ENCODE measurements at regions not wholly inside any gene's neighbourhood (a gene's known extent, or its start where the extent isn't known, plus 50 kb on each side); places are given as distances from the start of the nearest gene placed in this dataset.

GRCh38 chr9:82893549-82893948 lies 169.4 kb downstream of the RASEF start:
- TF ChIP-seq, protein P1, sequence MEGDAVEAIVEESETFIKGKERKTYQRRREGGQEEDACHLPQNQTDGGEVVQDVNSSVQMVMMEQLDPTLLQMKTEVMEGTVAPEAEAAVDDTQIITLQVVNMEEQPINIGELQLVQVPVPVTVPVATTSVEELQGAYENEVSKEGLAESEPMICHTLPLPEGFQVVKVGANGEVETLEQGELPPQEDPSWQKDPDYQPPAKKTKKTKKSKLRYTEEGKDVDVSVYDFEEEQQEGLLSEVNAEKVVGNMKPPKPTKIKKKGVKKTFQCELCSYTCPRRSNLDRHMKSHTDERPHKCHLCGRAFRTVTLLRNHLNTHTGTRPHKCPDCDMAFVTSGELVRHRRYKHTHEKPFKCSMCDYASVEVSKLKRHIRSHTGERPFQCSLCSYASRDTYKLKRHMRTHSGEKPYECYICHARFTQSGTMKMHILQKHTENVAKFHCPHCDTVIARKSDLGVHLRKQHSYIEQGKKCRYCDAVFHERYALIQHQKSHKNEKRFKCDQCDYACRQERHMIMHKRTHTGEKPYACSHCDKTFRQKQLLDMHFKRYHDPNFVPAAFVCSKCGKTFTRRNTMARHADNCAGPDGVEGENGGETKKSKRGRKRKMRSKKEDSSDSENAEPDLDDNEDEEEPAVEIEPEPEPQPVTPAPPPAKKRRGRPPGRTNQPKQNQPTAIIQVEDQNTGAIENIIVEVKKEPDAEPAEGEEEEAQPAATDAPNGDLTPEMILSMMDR (conservative IDR thresholded peaks at IDR 0.05; ENCODE audit: low read depth) = no peak
- no peak overlapping the region for H3K27ac ChIP-seq
- no peak for DNase-seq (ENCODE audit: low spot score)
- CTCF ChIA-PET = interaction anchor here (0.6 to 0.8 kb wide), 2 partner anchors 213 to 789 kb away, joined by 4 to 7 read pairs; no protein-coding TSS in a partner anchor
- POLR2A ChIA-PET (ENCODE audit: low non-redundant PET) = no interaction called here

DNA sequence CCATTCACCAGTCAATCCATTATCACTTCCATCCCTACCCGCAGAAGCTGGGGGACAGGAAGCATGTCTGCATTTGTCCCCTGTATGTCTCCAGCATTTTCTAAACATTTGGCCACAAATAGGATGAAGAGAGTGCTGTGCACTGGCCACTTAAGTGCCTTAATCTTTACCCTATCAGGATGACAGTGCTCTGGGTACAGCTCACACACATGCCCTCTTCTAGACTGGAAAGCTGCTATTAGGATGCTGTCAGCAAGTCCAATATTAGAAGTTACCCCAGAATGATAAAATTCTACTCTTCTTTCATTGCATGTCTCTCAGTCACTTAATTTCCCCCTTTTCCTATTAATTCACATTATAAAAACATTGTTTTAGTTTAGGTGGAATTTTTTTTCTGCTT lies 168.4 kb downstream of the RASEF start:
- TF ChIP-seq, protein P1 (conservative IDR thresholded peaks at IDR 0.05; ENCODE audit: low read depth) = no peak
- ChIA-PET CTCF (no interaction called here), POLR2A (ENCODE audit: low non-redundant PET) (no interaction called here)
- no peak for DNase-seq (ENCODE audit: low spot score)
- no peak overlapping the region for H3K27ac ChIP-seq

DNA sequence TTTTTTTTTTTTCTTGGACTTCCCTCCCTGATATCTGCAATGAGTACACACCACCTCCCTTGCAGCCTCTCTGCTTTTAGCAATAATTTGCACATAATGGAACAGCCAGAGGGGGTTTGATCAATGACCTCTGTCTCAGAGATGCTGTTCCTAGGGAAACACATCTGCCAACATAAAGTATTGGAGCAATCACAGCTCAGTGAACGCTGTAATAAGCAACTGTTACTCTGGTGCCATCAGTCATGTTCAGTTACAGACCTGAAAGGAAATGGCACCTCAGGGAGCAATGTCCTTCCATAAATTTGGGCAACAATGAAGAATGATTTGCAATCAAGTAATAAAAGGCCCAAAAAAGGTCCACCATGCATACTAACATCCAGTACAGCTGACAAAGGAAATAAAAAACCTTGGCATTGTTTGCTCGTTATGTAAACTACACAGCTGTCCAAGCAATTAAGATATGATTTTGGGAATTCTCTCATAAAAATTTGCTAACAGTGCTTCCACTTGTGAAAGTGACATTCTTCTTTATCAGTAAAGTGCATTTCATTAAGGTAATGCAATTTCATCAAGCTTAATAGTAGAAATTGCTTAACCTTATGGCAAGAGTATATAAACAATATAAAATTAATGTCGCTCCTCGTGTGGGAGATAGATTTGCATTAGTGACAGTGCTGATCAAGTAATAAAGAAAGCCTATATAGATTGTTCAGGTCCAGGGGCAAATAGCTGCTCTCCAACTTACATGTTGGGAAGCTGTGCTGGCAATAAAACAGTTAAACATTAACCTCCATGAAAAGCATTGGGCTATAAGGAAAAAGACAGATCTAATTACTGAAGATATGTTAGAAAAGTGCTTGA lies 167.8 kb downstream of the RASEF start:
- TF ChIP-seq, protein P1 (conservative IDR thresholded peaks at IDR 0.05; ENCODE audit: low read depth) = no peak
- CTCF ChIA-PET = interaction anchor here (0.5 kb wide), 1 partner anchor 212 kb away, joined by 3 read pairs; no protein-coding TSS in a partner anchor
- POLR2A ChIA-PET (ENCODE audit: low non-redundant PET) = no interaction called here
- H3K27ac ChIP-seq = no peak overlapping the region
- no peak for DNase-seq (ENCODE audit: low spot score)

- H3K27ac ChIP-seq = no peak overlapping the region
- ChIA-PET POLR2A (ENCODE audit: low non-redundant PET) (no interaction called here), CTCF (no interaction called here)
- TF ChIP-seq, protein P1 (conservative IDR thresholded peaks at IDR 0.05; ENCODE audit: low read depth) = no peak
- DNase-seq (ENCODE audit: low spot score) = no peak
Measured at GRCh38 chr9:82895822-82896110, 167.2 kb downstream of the RASEF start.

DNA sequence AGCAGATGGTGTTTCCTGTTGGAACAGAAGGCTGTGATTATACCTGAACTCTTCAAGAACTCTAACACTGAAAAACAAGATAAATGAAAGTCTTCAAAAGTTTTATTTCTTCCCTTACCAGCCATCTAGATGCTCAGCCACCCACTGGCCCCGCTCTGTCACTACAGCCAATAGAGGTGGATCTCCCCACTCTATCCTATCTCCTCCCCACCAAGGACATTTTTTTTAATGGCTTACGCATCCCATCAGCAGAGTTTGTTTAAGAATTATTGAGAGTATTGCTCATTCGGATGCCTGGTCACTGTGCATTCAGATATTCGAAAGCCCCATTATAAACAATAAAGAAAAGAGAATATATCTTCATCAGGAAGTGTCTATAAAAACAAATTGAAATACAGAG lies 159.4 kb downstream of the RASEF start:
- CTCF ChIA-PET = no interaction called here
- POLR2A ChIA-PET (ENCODE audit: low non-redundant PET) = no interaction called here
- no peak for DNase-seq (ENCODE audit: low spot score)
- TF ChIP-seq, protein P1 (conservative IDR thresholded peaks at IDR 0.05; ENCODE audit: low read depth) = no peak
- no peak overlapping the region for H3K27ac ChIP-seq

- no peak overlapping the region for H3K27ac ChIP-seq
- TF ChIP-seq, protein P1 (conservative IDR thresholded peaks at IDR 0.05; ENCODE audit: low read depth) = no peak
- DNase-seq (ENCODE audit: low spot score) = no peak
- CTCF ChIA-PET = interaction anchor here (1.3 kb wide), 1 partner anchor 305 kb away, joined by 8 read pairs; no protein-coding TSS in a partner anchor
- POLR2A ChIA-PET (ENCODE audit: low non-redundant PET) = no interaction called here
Measured at GRCh38 chr9:82911996-82912395, 150.9 kb downstream of the RASEF start.

Measured in RWPE1 (cell line).